Activated CD4-positive, alpha-beta T cell treated with anti-CD3 and anti-CD28 coated beads, Interleukin-2, amount 50 U/mL, for 4 hours (primary cell): ENCODE measurements at regions not wholly inside any gene's neighbourhood (a gene's known extent, or its start where the extent isn't known, plus 50 kb on each side); places are given as distances from the start of the nearest gene placed in this dataset.

Experiments used
- DNase-seq, 2 experiments: peaks; one replicate each; pipeline ENCODE4 v3.0.0-alpha.2; 2020

GRCh38 chr4:13851085-13851940 lies 223.8 kb upstream of the BOD1L1 start:
- DNase-seq = no peak

GRCh38 chr4:13852411-13852810 lies 224.9 kb upstream of the BOD1L1 start:
- no peak for DNase-seq

GRCh38 chr4:13856387-13856786 lies 228.9 kb upstream of the BOD1L1 start:
- no peak for DNase-seq

GRCh38 chr4:13857397-13857796 lies 229.9 kb upstream of the BOD1L1 start:
- no peak for DNase-seq

GRCh38 chr4:13857800-13858199 lies 230.3 kb upstream of the BOD1L1 start:
- no peak for DNase-seq

GRCh38 chr4:13859423-13859822 lies 231.9 kb upstream of the BOD1L1 start:
- no peak for DNase-seq

- no peak for DNase-seq
Measured at GRCh38 chr4:13860126-13860525, 232.6 kb upstream of the BOD1L1 start.

- no peak for DNase-seq
Measured at GRCh38 chr4:13865871-13866669, 238.5 kb upstream of the BOD1L1 start.

GRCh38 chr4:13866881-13867280 lies 239.4 kb upstream of the BOD1L1 start:
- no peak for DNase-seq

GRCh38 chr4:13872155-13872554 lies 244.6 kb upstream of the BOD1L1 start:
- DNase-seq = no peak

- DNase-seq = no peak
Measured at GRCh38 chr4:13872955-13873354, 245.4 kb upstream of the BOD1L1 start.

GRCh38 chr4:13875181-13875580 lies 247.7 kb upstream of the BOD1L1 start:
- no peak for DNase-seq

GRCh38 chr4:13876131-13876530 lies 248.6 kb upstream of the BOD1L1 start:
- DNase-seq = no peak

- DNase-seq = no peak
Measured at GRCh38 chr4:13876940-13877339, 249.4 kb upstream of the BOD1L1 start.

- DNase-seq = no peak
Measured at GRCh38 chr4:13877626-13878025, 250.1 kb upstream of the BOD1L1 start.

- DNase-seq = no peak
Measured at GRCh38 chr4:13881892-13882291, 254.4 kb upstream of the BOD1L1 start.

- DNase-seq = no peak
Measured at GRCh38 chr4:13887010-13887409, 259.5 kb upstream of the BOD1L1 start.

- no peak for DNase-seq
Measured at GRCh38 chr4:13888112-13888511, 260.6 kb upstream of the BOD1L1 start.

GRCh38 chr4:13891544-13891939 lies 264.0 kb upstream of the BOD1L1 start:
- DNase-seq = no peak

GRCh38 chr4:13892739-13893105 lies 265.2 kb upstream of the BOD1L1 start:
- no peak for DNase-seq

GRCh38 chr4:13893211-13893610 lies 265.7 kb upstream of the BOD1L1 start:
- no peak for DNase-seq

GRCh38 chr4:13893987-13894386 lies 266.5 kb upstream of the BOD1L1 start:
- DNase-seq = no peak

- no peak for DNase-seq
Measured at GRCh38 chr4:13900780-13901179, 273.3 kb upstream of the BOD1L1 start.

- no peak for DNase-seq
Measured at GRCh38 chr4:13902146-13902545, 274.6 kb upstream of the BOD1L1 start.
